GM23248 (cell line): ENCODE measurements at regions not wholly inside any gene's neighbourhood (a gene's known extent, or its start where the extent isn't known, plus 50 kb on each side); places are given as distances from the start of the nearest gene placed in this dataset.

Experiments used
- DNase-seq: peaks from one replicate; pipeline ENCODE4 v3.0.0-alpha.2; 2015
- H2AFZ ChIP-seq: fragments of 200-600 bp; sonication (generic); 2 replicates; pipeline ENCODE4 v1.6.1; 2016; ENCODE audit warnings: antibody characterized with exemption
- H3F3A ChIP-seq: fragments of 200-600 bp; sonication (generic); 2 replicates; pipeline ENCODE4 v1.6.1; 2016; ENCODE audit warnings: mild to moderate bottlenecking, antibody characterized with exemption, mixed run types; ENCODE audit not compliant: insufficient read depth
- H3K27ac ChIP-seq: fragments of 200-600 bp; sonication (generic); 2 replicates; pipeline ENCODE4 v1.5.1; 2016; ENCODE audit warnings: mild to moderate bottlenecking
- H3K27me3 ChIP-seq: fragments of 200-600 bp; sonication (generic); replicated peaks from 2 replicates; pipeline ENCODE4 v1.6.1; 2016; ENCODE audit warnings: mild to moderate bottlenecking; ENCODE audit not compliant: insufficient read depth
- H3K36me3 ChIP-seq: fragments of 200-600 bp; sonication (generic); 2 replicates; pipeline ENCODE4 v1.6.1; 2016; ENCODE audit warnings: low read depth, mild to moderate bottlenecking
- H3K4me1 ChIP-seq: fragments of 200-600 bp; sonication (generic); 2 replicates; pipeline ENCODE4 v1.6.1; 2016; ENCODE audit warnings: mild to moderate bottlenecking; ENCODE audit not compliant: insufficient read depth
- H3K4me2 ChIP-seq: fragments of 200-600 bp; sonication (generic); one replicate; pipeline ENCODE4 v1.6.1; 2016; ENCODE audit warnings: mild to moderate bottlenecking; ENCODE audit not compliant: unreplicated experiment
- H3K4me3 ChIP-seq: fragments of 200-600 bp; sonication (generic); 2 replicates; pipeline ENCODE4 v1.5.1; 2016; ENCODE audit warnings: mild to moderate bottlenecking
- H3K79me2 ChIP-seq: fragments of 200-600 bp; sonication (generic); 2 replicates; pipeline ENCODE4 v1.6.1; 2016; ENCODE audit warnings: mild to moderate bottlenecking; ENCODE audit not compliant: insufficient read depth
- H3K9ac ChIP-seq: fragments of 200-600 bp; sonication (generic); 2 replicates; pipeline ENCODE4 v1.6.1; 2016; ENCODE audit warnings: mild to moderate bottlenecking
- H3K9me2 ChIP-seq: fragments of 200-600 bp; sonication (generic); 2 replicates; pipeline ENCODE4 v1.6.1; 2016; ENCODE audit warnings: mixed run types, mild to moderate bottlenecking, moderate library complexity; ENCODE audit not compliant: insufficient read depth
- H3K9me3 ChIP-seq: fragments of 200-600 bp; sonication (generic); one replicate; pipeline ENCODE4 v1.6.1; 2017; ENCODE audit warnings: low read depth
- H4K20me1 ChIP-seq: fragments of 200-600 bp; sonication (generic); 2 replicates; pipeline ENCODE4 v1.6.0; 2016; ENCODE audit not compliant: insufficient read depth
- EZH2 ChIP-seq: fragments of 200-600 bp; sonication (generic); IDR thresholded peaks from 2 replicates; pipeline ENCODE4 v1.6.1; 2018; ENCODE audit warnings: antibody characterized with exemption, mild to moderate bottlenecking; ENCODE audit not compliant: insufficient read depth, poor library complexity, severe bottlenecking
- EZH2phosphoT487 ChIP-seq: fragments of 200-600 bp; sonication (generic); IDR thresholded peaks from 2 replicates; pipeline ENCODE4 v1.6.1; 2018; ENCODE audit warnings: antibody characterized with exemption, moderate library complexity, mild to moderate bottlenecking, low read depth; ENCODE audit not compliant: insufficient read depth
- WGBS, 2 experiments: methylation state at CpG; one replicate each; pipeline ENCODE4 v1.1.6; 2015 to 2017; ENCODE audit warnings: low lambda C conversion rate in 2 of 2, low coverage in 1 of 2; ENCODE audit errors: missing lambda C conversion rate in 2 of 2; 5-methylcytosine and 5-hydroxymethylcytosine counted together
- in situ Hi-C: fragments of 300-500 bp; cut with MboI; formaldehyde crosslinking; loops from 2 replicates; pipeline ENCODE4 v1.15.0; 2020

DNA sequence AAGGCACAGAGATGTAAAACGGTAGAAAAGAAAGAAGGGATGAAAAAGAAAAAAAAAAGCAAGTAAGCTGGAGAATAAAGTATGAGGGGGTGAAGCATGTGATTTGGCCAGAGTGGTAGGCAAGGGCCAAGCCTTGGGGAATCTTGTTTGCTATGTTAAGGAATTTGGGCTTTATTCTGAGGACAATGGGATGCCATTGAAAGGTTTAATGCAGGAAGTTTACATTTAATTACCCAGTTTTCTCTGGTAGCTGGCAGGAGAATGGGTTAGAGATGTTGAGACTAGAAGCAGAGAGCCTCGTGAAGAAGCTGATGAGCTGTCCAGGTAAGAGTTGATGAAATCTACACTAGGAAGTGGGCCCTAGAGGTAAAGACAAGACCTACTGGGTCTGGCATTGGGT is 455.9 kb downstream of the PDCD6IP start:
- H3K4me2 ChIP-seq: no peak overlapping the region
- H3K79me2 ChIP-seq: no peaks in the 10 kb centered on the region
- H3K9me2 ChIP-seq: no peaks in the 10 kb centered on the region
- DNase-seq: no peak
- no peaks in the 10 kb centered on the region for H3K36me3 ChIP-seq
- H3K9ac ChIP-seq: no peak overlapping the region
- TF ChIP-seq EZH2phosphoT487 (no peak), EZH2 (no peak)
- H3K27ac ChIP-seq: no peak overlapping the region
- no peak overlapping the region for H2AFZ ChIP-seq
- no peaks in the 10 kb centered on the region for H3K27me3 ChIP-seq
- no peak overlapping the region for H3K4me3 ChIP-seq
- H4K20me1 ChIP-seq: no peaks in the 10 kb centered on the region
- H3K9me3 ChIP-seq: no peaks in the 10 kb centered on the region
- in situ Hi-C loops: no loop called here
- WGBS, 2 experiments: 6 to 7% methylated on average over 2 of the region's 2 CpGs
- H3F3A ChIP-seq: no peaks in the 10 kb centered on the region
- no peaks in the 10 kb centered on the region for H3K4me1 ChIP-seq

DNA sequence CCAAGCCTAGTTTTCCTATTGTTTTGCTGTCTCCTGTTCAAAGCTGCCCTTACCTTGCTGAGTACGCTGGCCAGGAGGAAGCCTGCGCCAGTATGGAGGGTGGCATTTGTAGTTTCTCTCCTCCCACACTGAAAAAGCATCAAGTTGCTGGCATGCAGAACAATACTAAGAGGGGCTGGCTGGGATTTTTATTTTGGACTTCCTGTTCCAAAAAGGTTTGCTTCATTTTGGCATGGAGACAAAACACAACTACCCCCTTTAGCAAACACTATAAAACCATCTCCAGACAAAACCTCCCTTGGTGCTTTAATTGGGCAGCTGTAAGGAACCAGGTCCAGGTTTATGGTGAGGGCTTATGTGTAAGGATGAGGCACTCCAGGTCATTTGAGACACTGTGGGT is 457.6 kb downstream of the PDCD6IP start:
- Histone ChIP-seq H2AFZ (no peak overlapping the region), H3K9me3 (no peaks in the 10 kb centered on the region), H3K9ac (no peak overlapping the region), H3F3A (no peaks in the 10 kb centered on the region), H3K4me3 (no peak overlapping the region), H3K27ac (no peak overlapping the region), H3K79me2 (no peaks in the 10 kb centered on the region), H3K36me3 (no peaks in the 10 kb centered on the region), H3K9me2 (no peaks in the 10 kb centered on the region), H3K4me2 (no peak overlapping the region), H3K27me3 (no peaks in the 10 kb centered on the region), H4K20me1 (no peaks in the 10 kb centered on the region), H3K4me1 (no peaks in the 10 kb centered on the region)
- 0% methylated on average over 2 of the region's 2 CpGs for WGBS, 2 experiments
- DNase-seq: no peak
- TF ChIP-seq EZH2 (no peak), EZH2phosphoT487 (no peak)
- in situ Hi-C loops: no loop called here

DNA sequence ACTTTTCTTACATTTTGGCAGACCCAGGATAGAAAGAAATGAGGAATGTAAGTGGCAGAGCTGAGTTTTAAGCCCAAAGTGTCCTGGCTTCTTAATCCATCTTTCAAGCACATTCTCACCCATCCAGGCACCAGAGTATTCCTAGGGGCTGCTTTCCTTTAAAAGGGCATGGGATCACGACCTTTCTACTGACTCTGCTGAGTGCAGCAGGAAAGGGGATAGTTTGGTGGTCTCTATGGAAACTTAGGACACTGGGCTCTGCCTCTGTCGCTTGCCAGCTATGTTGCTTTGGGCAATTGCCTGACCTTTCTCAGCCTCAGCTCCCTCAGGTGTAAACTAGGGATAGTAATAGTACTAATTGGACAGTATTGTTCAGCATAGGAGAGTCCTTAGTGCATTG is 458.4 kb downstream of the PDCD6IP start:
- Histone ChIP-seq H2AFZ (no peak overlapping the region), H3K79me2 (no peaks in the 10 kb centered on the region), H3K27me3 (no peaks in the 10 kb centered on the region), H3K9me3 (no peaks in the 10 kb centered on the region), H3F3A (no peaks in the 10 kb centered on the region), H3K27ac (no peak overlapping the region), H3K4me1 (no peaks in the 10 kb centered on the region), H3K9me2 (no peaks in the 10 kb centered on the region), H3K4me3 (no peak overlapping the region), H3K36me3 (no peaks in the 10 kb centered on the region), H3K4me2 (no peak overlapping the region), H4K20me1 (no peaks in the 10 kb centered on the region), H3K9ac (no peak overlapping the region)
- TF ChIP-seq EZH2 (no peak), EZH2phosphoT487 (no peak)
- WGBS, 2 experiments: 5 to 9% methylated on average over 2 of the region's 2 CpGs
- in situ Hi-C loops: no loop called here
- no peak for DNase-seq

DNA sequence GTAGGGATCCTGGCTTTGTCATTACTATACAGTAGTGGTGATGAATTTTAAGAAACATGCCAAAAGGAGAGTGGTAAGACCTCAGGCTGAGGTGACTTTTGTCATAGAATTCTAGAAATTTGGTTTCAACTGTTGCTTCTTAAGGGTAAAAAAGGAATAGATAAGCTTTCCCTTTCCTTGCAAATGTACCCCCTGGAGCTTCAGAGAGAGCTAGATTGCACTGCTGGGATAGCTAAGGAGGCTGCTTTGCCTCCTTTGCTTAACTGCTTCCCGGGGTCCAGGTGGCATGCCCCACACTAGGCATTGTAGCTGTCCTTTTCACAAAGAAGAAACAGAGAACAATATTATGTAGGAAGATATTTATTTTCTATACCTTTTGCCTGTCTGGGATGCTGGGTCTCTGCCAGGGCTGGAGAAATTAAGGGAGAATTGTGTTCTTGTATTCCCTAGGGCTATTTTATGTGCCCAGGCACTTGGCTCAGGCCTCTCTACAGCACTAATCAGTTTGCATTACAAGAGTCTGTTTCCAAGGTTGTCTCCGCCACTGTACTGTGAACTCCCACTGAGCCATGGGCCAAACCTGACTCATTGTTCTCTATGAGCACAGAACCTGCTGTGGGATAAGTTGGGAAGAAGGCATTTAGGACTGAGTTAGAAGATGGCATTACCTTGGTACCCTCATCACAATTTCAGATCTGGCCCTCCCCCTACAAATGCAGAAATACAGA is 460.0 kb downstream of the PDCD6IP start:
- H3K4me2 ChIP-seq: no peak overlapping the region
- TF ChIP-seq EZH2phosphoT487 (no peak), EZH2 (no peak)
- H3K9me2 ChIP-seq: no peaks in the 10 kb centered on the region
- H3K27ac ChIP-seq: no peak overlapping the region
- no peak overlapping the region for H2AFZ ChIP-seq
- H4K20me1 ChIP-seq: no peaks in the 10 kb centered on the region
- H3K9me3 ChIP-seq: no peaks in the 10 kb centered on the region
- no peaks in the 10 kb centered on the region for H3K79me2 ChIP-seq
- in situ Hi-C loops: no loop called here
- 4 to 6% methylated on average over 2 of the region's 2 CpGs for WGBS, 2 experiments
- H3K4me3 ChIP-seq: no peak overlapping the region
- no peak for DNase-seq
- no peaks in the 10 kb centered on the region; the same call in 1 of the 2 replicates for H3K27me3 ChIP-seq
- no peak overlapping the region for H3K9ac ChIP-seq
- H3K4me1 ChIP-seq: no peaks in the 10 kb centered on the region
- no peaks in the 10 kb centered on the region for H3F3A ChIP-seq
- no peaks in the 10 kb centered on the region for H3K36me3 ChIP-seq
